ENCODE measurements at regions not wholly inside any gene's neighbourhood (a gene's known extent, or its start where the extent isn't known, plus 50 kb on each side); places are given as distances from the start of the nearest gene placed in this dataset.

DNA sequence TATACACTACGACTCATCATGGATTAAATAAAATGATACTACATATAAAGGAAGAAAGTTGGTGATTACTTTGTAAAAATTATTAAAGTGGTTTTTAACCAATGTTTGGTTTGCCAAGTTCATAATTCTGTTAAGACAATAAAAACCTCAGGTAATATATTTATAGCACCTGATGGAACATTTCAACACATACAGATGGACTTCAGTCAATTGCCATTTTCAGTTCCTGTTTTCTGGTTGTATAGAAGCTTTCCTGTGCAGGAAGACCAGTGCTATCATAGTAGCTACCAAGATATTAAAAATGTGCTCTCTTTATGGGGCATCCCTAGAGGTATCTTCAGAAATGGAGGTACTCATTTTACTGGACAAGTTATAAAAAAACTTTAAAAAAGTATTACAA lies 1686.4 kb downstream of the GRIK2 start:
- in situ Hi-C loops (cut with HindIII; ENCODE audit: low pct_unique_long_range_greater_than_20kb, low sequenced_read_pairs), result no loop called here
- Histone ChIP-seq H3K27me3 (ENCODE audit: control insufficient read depth, insufficient read depth, low read length) (no peaks in the 10 kb centered on the region), H3K36me3 (ENCODE audit: control insufficient read depth, insufficient read depth, low read length) (no peaks in the 10 kb centered on the region), H3K27ac (ENCODE audit: low read length) (no peak overlapping the region), H3K9me3 (ENCODE audit: control insufficient read depth, insufficient read depth, low read depth, low read length) (no peaks in the 10 kb centered on the region), H3K4me1 (ENCODE audit: control insufficient read depth, insufficient read depth, low read length) (no peaks in the 10 kb centered on the region), H3K4me3 (ENCODE audit: low read depth in 2 of 2, low read length in 2 of 2) (no peak overlapping the region)
- no peak for ATAC-seq
- intact Hi-C loops (cut with micrococcal nuclease; ENCODE audit: unreplicated experiment), result no loop called here
- BruUV-seq (replicated peaks), result no TSS peak
- TF ChIP-seq SIN3A (IDR thresholded peaks at IDR 0.05; ENCODE audit: borderline replicate concordance, insufficient read depth, low read depth, low read length), result no peak
- no peak for TF ChIP-seq POLR2AphosphoS5 (IDR thresholded peaks at IDR 0.05; ENCODE audit: low read depth, low read length)
- no peak for TF ChIP-seq TCF7L2 (IDR thresholded peaks at IDR 0.05; ENCODE audit: low read depth, low read length)
- TF ChIP-seq, protein P1, sequence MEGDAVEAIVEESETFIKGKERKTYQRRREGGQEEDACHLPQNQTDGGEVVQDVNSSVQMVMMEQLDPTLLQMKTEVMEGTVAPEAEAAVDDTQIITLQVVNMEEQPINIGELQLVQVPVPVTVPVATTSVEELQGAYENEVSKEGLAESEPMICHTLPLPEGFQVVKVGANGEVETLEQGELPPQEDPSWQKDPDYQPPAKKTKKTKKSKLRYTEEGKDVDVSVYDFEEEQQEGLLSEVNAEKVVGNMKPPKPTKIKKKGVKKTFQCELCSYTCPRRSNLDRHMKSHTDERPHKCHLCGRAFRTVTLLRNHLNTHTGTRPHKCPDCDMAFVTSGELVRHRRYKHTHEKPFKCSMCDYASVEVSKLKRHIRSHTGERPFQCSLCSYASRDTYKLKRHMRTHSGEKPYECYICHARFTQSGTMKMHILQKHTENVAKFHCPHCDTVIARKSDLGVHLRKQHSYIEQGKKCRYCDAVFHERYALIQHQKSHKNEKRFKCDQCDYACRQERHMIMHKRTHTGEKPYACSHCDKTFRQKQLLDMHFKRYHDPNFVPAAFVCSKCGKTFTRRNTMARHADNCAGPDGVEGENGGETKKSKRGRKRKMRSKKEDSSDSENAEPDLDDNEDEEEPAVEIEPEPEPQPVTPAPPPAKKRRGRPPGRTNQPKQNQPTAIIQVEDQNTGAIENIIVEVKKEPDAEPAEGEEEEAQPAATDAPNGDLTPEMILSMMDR (IDR thresholded peaks at IDR 0.05), result no peak
- TF ChIP-seq, protein P2, sequence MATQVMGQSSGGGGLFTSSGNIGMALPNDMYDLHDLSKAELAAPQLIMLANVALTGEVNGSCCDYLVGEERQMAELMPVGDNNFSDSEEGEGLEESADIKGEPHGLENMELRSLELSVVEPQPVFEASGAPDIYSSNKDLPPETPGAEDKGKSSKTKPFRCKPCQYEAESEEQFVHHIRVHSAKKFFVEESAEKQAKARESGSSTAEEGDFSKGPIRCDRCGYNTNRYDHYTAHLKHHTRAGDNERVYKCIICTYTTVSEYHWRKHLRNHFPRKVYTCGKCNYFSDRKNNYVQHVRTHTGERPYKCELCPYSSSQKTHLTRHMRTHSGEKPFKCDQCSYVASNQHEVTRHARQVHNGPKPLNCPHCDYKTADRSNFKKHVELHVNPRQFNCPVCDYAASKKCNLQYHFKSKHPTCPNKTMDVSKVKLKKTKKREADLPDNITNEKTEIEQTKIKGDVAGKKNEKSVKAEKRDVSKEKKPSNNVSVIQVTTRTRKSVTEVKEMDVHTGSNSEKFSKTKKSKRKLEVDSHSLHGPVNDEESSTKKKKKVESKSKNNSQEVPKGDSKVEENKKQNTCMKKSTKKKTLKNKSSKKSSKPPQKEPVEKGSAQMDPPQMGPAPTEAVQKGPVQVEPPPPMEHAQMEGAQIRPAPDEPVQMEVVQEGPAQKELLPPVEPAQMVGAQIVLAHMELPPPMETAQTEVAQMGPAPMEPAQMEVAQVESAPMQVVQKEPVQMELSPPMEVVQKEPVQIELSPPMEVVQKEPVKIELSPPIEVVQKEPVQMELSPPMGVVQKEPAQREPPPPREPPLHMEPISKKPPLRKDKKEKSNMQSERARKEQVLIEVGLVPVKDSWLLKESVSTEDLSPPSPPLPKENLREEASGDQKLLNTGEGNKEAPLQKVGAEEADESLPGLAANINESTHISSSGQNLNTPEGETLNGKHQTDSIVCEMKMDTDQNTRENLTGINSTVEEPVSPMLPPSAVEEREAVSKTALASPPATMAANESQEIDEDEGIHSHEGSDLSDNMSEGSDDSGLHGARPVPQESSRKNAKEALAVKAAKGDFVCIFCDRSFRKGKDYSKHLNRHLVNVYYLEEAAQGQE (IDR thresholded peaks at IDR 0.05; ENCODE audit: insufficient read depth in 1 of 2, low read depth in 2 of 2, low read length in 1 of 2), result no peak
- no peak for DNase-seq (ENCODE audit: low read depth, low spot score)
- POLR2A ChIA-PET, result no interaction called here
- CTCF ChIA-PET, result no interaction called here

DNA sequence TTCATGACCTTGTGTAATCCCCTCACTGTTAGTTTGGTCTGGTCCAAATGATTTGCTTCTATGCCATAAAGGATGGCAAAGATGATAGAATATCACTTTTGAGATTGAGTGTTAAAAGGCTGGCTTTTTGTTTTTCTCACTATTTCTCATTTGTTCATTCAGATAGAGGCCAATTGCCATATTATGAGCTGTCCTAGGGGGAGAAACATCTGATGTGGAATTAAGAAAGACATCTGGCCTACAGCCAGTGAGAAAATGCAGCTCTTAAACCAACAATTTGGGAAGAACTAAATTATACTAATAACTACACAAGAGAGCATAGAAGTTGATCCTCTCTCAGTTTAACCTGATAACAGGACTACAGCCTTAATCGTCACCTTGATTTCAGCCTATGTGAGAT lies 1668.6 kb downstream of the GRIK2 start:
- Histone ChIP-seq H3K4me1 (ENCODE audit: control insufficient read depth, insufficient read depth, low read length) (no peaks in the 10 kb centered on the region), H3K36me3 (ENCODE audit: control insufficient read depth, insufficient read depth, low read length) (no peaks in the 10 kb centered on the region), H3K27ac (ENCODE audit: low read length) (no peak overlapping the region), H3K4me3 (ENCODE audit: low read depth in 2 of 2, low read length in 2 of 2) (no peak overlapping the region), H3K27me3 (ENCODE audit: control insufficient read depth, insufficient read depth, low read length) (no peaks in the 10 kb centered on the region), H3K9me3 (ENCODE audit: control insufficient read depth, insufficient read depth, low read depth, low read length) (0 out of 2 replicates have a peak, but pooled peaks cover 4% of the 10 kb centered on the region)
- intact Hi-C loops (cut with micrococcal nuclease; ENCODE audit: unreplicated experiment), result no loop called here
- no peak for ATAC-seq
- TF ChIP-seq, protein P2 (IDR thresholded peaks at IDR 0.05; ENCODE audit: insufficient read depth in 1 of 2, low read depth in 2 of 2, low read length in 1 of 2), result no peak
- TF ChIP-seq SIN3A (IDR thresholded peaks at IDR 0.05; ENCODE audit: borderline replicate concordance, insufficient read depth, low read depth, low read length), result no peak
- TF ChIP-seq TCF7L2 (IDR thresholded peaks at IDR 0.05; ENCODE audit: low read depth, low read length), result no peak
- TF ChIP-seq, protein P1 (IDR thresholded peaks at IDR 0.05), result no peak
- TF ChIP-seq POLR2AphosphoS5 (IDR thresholded peaks at IDR 0.05; ENCODE audit: low read depth, low read length), result no peak
- no peak for DNase-seq (ENCODE audit: low read depth, low spot score)
- ChIA-PET CTCF (no interaction called here), POLR2A (no interaction called here)
- no TSS peak for BruUV-seq (replicated peaks)
- in situ Hi-C loops (cut with HindIII; ENCODE audit: low pct_unique_long_range_greater_than_20kb, low sequenced_read_pairs), result no loop called here

Measured in Panc1 (cell line).